ENCODE measurements at regions not wholly inside any gene's neighbourhood (a gene's known extent, or its start where the extent isn't known, plus 50 kb on each side); places are given as distances from the start of the nearest gene placed in this dataset.

- no peak for TF ChIP-seq CTCF (IDR thresholded peaks at IDR 0.05; ENCODE audit: insufficient read depth, low read depth, low read length, missing control alignments)
Observed at GRCh38 chr12:58086930-58087329, 145.6 kb downstream of the ATP23 start.

GRCh38 chr12:58087423-58088127 is 146.2 kb downstream of the ATP23 start:
- no peak overlapping the region for H3K4me3 ChIP-seq (ENCODE audit: low read depth, low read length)
- DNase-seq (ENCODE audit: low read depth): no peak
- no peak for TF ChIP-seq CTCF (IDR thresholded peaks at IDR 0.05; ENCODE audit: insufficient read depth, low read depth, low read length, missing control alignments)

More at GRCh38 chr12:58086930-58087329, 145.6 kb downstream of the ATP23 start:
- no peak overlapping the region for H3K4me3 ChIP-seq (ENCODE audit: low read depth, low read length)
- no peak for DNase-seq (ENCODE audit: low read depth)

GRCh38 chr12:58089588-58089987 is 148.2 kb downstream of the ATP23 start:
- TF ChIP-seq CTCF (IDR thresholded peaks at IDR 0.05; ENCODE audit: insufficient read depth, low read depth, low read length, missing control alignments): no peak
- DNase-seq (ENCODE audit: low read depth): no peak
- H3K4me3 ChIP-seq (ENCODE audit: low read depth, low read length): no peak overlapping the region

- no peak for TF ChIP-seq CTCF (IDR thresholded peaks at IDR 0.05; ENCODE audit: insufficient read depth, low read depth, low read length, missing control alignments)
- no peak for DNase-seq (ENCODE audit: low read depth)
- H3K4me3 ChIP-seq (ENCODE audit: low read depth, low read length): no peak overlapping the region
Observed at GRCh38 chr12:58090685-58091084, 149.3 kb downstream of the ATP23 start.

- no peak overlapping the region for H3K4me3 ChIP-seq (ENCODE audit: low read depth, low read length)
- no peak for TF ChIP-seq CTCF (IDR thresholded peaks at IDR 0.05; ENCODE audit: insufficient read depth, low read depth, low read length, missing control alignments)
- DNase-seq (ENCODE audit: low read depth): no peak
Observed at GRCh38 chr12:58095002-58095401, 153.6 kb downstream of the ATP23 start.

GRCh38 chr12:58097741-58098140 is 156.4 kb downstream of the ATP23 start:
- DNase-seq (ENCODE audit: low read depth): no peak
- H3K4me3 ChIP-seq (ENCODE audit: low read depth, low read length): no peak overlapping the region
- TF ChIP-seq CTCF (IDR thresholded peaks at IDR 0.05; ENCODE audit: insufficient read depth, low read depth, low read length, missing control alignments): no peak

GRCh38 chr12:58099476-58099875 is 158.1 kb downstream of the ATP23 start:
- no peak for TF ChIP-seq CTCF (IDR thresholded peaks at IDR 0.05; ENCODE audit: insufficient read depth, low read depth, low read length, missing control alignments)
- no peak for DNase-seq (ENCODE audit: low read depth)
- no peak overlapping the region for H3K4me3 ChIP-seq (ENCODE audit: low read depth, low read length)

Measured in GM12865 (cell line).